HepG2 (cell line): ENCODE measurements at regions not wholly inside any gene's neighbourhood (a gene's known extent, or its start where the extent isn't known, plus 50 kb on each side); places are given as distances from the start of the nearest gene placed in this dataset.

ENCODE experiments used
- ATAC-seq: fragments of 200-7000 bp; cut with Tn5 transposase; 3 replicates; pipeline ENCODE4 v1.9.1; 2020; ENCODE audit warnings: mild to moderate bottlenecking, moderate library complexity
- BruUV-seq: library from RNA; stranded (reverse); fragments of 400-500 nt; replicated peaks from 2 replicates; lab custom pipeline; 2021; lab: Mats Ljungman, UMichigan
- CTCF ChIA-PET: fragments of 300-600 bp; formaldehyde crosslinking; extraction: SDS; loops from one replicate; lab custom pipeline; 2021; ENCODE audit warnings: low total read pairs, inconsistent platforms, low intra/inter-chr PET ratio; lab: Yijun Ruan, JAX
- POLR2A ChIA-PET: fragments of 350-600 bp; sonication (Branson Sonifier 250); formaldehyde crosslinking; loops from one replicate; lab custom pipeline; 2020; ENCODE audit warnings: antibody characterized with exemption, inconsistent platforms; lab: Yijun Ruan, JAX
- DNase-seq: peaks from one replicate; pipeline ENCODE4 v3.0.0-alpha.2; 2015; ENCODE audit warnings: low spot score
- FAIRE-seq: peaks from 3 replicates; lab custom pipeline; 2011; peaks lifted over from hg19 to GRCh38; lab: Jason Lieb, UNC
- H2AFZ ChIP-seq: one replicate; pipeline ENCODE4 v1.6.1; 2011; ENCODE audit warnings: low read length, inconsistent platforms
- H3K27ac ChIP-seq: fragments of 300-600 bp; 3 replicates; pipeline ENCODE4 v1.8.0; 2011; ENCODE audit warnings: mixed run types, mild to moderate bottlenecking, mixed read lengths, low read length, inconsistent platforms; ENCODE audit not compliant: insufficient read depth; ENCODE audit errors: extremely low read length
- H3K27me3 ChIP-seq, 2 experiments: fragments of 200-600 bp in 1 of 2; 2 replicates in 1 of 2; 3 replicates in 1 of 2; pipeline versions ENCODE4 v1.6.0 to v1.8.0; 2011; ENCODE audit warnings: low read length in 2 of 2, mild to moderate bottlenecking in 2 of 2, moderate library complexity in 2 of 2, inconsistent platforms in 1 of 2; ENCODE audit not compliant: insufficient read depth in 2 of 2, control insufficient read depth in 1 of 2
- H3K36me3 ChIP-seq, 2 experiments: fragments of 200-600 bp in 1 of 2; replicated peaks in 1 of 2; 2 replicates in 1 of 2; 3 replicates in 1 of 2; pipeline versions ENCODE4 v1.5.1 to v1.8.0; 2011; ENCODE audit warnings: low read length in 2 of 2, inconsistent platforms in 1 of 2; ENCODE audit not compliant: insufficient read depth in 2 of 2, control insufficient read depth in 1 of 2
- H3K4me1 ChIP-seq: 2 replicates; pipeline ENCODE4 v1.5.1; 2012; ENCODE audit warnings: low read length, inconsistent platforms; ENCODE audit not compliant: insufficient read depth
- H3K4me2 ChIP-seq: 2 replicates; pipeline ENCODE4 v1.6.0; 2011; ENCODE audit warnings: low read depth, low read length, inconsistent platforms
- H3K4me3 ChIP-seq, 3 experiments: fragments of 200-600 bp in 1 of 3; sonication (generic), shearing (Covaris generic) in 1 of 3; replicated peaks in 1 of 3; 2 replicates each; pipeline ENCODE4 v1.5.1; 2011 to 2016; ENCODE audit warnings: low read length in 3 of 3, inconsistent platforms in 2 of 3, low read depth in 2 of 3, mild to moderate bottlenecking in 2 of 3, control low read depth in 1 of 3, mixed read lengths in 1 of 3; ENCODE audit not compliant: insufficient read depth in 1 of 3
- H3K79me2 ChIP-seq: one replicate; pipeline ENCODE4 v1.6.1; 2011; ENCODE audit warnings: low read length, inconsistent platforms; ENCODE audit not compliant: insufficient read depth
- H3K9ac ChIP-seq: 2 replicates; pipeline ENCODE4 v1.6.0; 2011; ENCODE audit warnings: mild to moderate bottlenecking, low read depth, low read length, inconsistent platforms; ENCODE audit not compliant: insufficient read depth
- H3K9me3 ChIP-seq: 2 replicates; pipeline ENCODE4 v1.5.1; 2012; ENCODE audit warnings: mild to moderate bottlenecking, low read length
- H4K20me1 ChIP-seq: 2 replicates; pipeline ENCODE4 v1.6.0; 2011; ENCODE audit warnings: inconsistent platforms, mild to moderate bottlenecking, low read length, moderate library complexity; ENCODE audit not compliant: insufficient read depth
- HCFC1 ChIP-seq: fragments of 150-350 bp; IDR thresholded peaks from 2 replicates; pipeline ENCODE4 v1.6.1; 2014; ENCODE audit warnings: low read depth, low read length
- TEAD3 ChIP-seq: optimal IDR thresholded peaks from 2 replicates; pipeline ENCODE3; 2016; ENCODE audit warnings: borderline replicate concordance
- WGBS: methylation state at CpG from one replicate; pipeline ENCODE4 v1.1.6; 2017; ENCODE audit warnings: low lambda C conversion rate; 5-methylcytosine and 5-hydroxymethylcytosine counted together
- in situ Hi-C: cut with HindIII; loops from 2 replicates; pipeline ENCODE4 v1.10.0; 2017; ENCODE audit warnings: low pct_unique_long_range_greater_than_20kb; ENCODE audit not compliant: extremely low pct_ligation_motif_present
- intact Hi-C: fragments of 100-400 bp; cut with micrococcal nuclease; formaldehyde crosslinking; loops from one replicate; pipeline ENCODE4 v1.10.0; 2022; ENCODE audit not compliant: unreplicated experiment
- TF ChIP-seq, protein P1 (sequence below): IDR thresholded peaks from 2 replicates; pipeline ENCODE4 v1.6.1; 2018; ENCODE audit warnings: missing genetic modification reagents, mild to moderate bottlenecking, missing compliant biosample characterization
- TF ChIP-seq, protein P2 (sequence below): sonication (generic); formaldehyde crosslinking; IDR thresholded peaks from 2 replicates; pipeline ENCODE4 v1.9.0; 2021; ENCODE audit warnings: mild to moderate bottlenecking, missing genetic modification reagents

DNA sequence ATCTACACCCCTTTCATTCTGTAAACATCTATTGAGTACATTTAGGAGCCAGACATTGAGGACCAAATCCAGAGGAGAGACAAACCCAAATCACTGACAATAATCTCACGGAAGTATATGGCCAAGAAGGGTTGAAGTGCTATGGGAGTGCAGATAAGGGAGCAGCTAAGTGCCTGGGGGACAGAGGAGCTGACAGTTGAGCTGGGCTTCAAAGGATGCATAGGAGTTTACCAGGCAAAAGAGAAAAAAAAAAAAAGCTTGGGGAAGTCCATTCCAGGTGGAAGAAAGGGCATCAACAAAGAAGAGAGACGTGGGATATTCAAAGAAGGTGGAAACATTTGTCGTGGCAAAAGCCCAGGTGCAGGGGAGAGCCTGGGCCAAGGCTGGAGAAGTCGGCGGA lies 60.5 kb upstream of the NANOS1 start (continued):
- TF ChIP-seq, protein P1, sequence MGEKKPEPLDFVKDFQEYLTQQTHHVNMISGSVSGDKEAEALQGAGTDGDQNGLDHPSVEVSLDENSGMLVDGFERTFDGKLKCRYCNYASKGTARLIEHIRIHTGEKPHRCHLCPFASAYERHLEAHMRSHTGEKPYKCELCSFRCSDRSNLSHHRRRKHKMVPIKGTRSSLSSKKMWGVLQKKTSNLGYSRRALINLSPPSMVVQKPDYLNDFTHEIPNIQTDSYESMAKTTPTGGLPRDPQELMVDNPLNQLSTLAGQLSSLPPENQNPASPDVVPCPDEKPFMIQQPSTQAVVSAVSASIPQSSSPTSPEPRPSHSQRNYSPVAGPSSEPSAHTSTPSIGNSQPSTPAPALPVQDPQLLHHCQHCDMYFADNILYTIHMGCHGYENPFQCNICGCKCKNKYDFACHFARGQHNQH (CRISPR knock-in tag), result no peak

DNA sequence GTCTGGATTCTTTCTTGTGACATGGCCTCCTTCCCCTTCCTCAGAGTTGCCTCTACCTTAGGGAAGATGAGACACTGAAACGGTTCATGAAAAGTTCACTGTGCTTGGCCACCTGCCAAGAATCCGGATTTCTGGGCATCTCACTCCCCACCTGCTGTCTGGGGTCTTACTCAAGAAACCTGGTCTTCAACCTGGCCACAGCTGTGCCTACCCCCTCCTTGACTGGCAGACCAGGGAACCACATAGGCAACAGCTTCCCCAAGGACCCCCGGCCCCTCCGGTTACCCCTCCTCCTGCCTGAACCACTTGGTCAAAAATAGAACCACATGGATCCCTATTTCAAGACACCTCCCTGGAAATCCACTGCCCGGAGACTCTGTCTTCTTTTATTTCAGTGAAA lies 58.7 kb upstream of the NANOS1 start:
- no peaks in the 10 kb centered on the region for H3K36me3 ChIP-seq
- no peak for TF ChIP-seq TEAD3
- TF ChIP-seq HCFC1, result no peak
- TF ChIP-seq, protein P2, sequence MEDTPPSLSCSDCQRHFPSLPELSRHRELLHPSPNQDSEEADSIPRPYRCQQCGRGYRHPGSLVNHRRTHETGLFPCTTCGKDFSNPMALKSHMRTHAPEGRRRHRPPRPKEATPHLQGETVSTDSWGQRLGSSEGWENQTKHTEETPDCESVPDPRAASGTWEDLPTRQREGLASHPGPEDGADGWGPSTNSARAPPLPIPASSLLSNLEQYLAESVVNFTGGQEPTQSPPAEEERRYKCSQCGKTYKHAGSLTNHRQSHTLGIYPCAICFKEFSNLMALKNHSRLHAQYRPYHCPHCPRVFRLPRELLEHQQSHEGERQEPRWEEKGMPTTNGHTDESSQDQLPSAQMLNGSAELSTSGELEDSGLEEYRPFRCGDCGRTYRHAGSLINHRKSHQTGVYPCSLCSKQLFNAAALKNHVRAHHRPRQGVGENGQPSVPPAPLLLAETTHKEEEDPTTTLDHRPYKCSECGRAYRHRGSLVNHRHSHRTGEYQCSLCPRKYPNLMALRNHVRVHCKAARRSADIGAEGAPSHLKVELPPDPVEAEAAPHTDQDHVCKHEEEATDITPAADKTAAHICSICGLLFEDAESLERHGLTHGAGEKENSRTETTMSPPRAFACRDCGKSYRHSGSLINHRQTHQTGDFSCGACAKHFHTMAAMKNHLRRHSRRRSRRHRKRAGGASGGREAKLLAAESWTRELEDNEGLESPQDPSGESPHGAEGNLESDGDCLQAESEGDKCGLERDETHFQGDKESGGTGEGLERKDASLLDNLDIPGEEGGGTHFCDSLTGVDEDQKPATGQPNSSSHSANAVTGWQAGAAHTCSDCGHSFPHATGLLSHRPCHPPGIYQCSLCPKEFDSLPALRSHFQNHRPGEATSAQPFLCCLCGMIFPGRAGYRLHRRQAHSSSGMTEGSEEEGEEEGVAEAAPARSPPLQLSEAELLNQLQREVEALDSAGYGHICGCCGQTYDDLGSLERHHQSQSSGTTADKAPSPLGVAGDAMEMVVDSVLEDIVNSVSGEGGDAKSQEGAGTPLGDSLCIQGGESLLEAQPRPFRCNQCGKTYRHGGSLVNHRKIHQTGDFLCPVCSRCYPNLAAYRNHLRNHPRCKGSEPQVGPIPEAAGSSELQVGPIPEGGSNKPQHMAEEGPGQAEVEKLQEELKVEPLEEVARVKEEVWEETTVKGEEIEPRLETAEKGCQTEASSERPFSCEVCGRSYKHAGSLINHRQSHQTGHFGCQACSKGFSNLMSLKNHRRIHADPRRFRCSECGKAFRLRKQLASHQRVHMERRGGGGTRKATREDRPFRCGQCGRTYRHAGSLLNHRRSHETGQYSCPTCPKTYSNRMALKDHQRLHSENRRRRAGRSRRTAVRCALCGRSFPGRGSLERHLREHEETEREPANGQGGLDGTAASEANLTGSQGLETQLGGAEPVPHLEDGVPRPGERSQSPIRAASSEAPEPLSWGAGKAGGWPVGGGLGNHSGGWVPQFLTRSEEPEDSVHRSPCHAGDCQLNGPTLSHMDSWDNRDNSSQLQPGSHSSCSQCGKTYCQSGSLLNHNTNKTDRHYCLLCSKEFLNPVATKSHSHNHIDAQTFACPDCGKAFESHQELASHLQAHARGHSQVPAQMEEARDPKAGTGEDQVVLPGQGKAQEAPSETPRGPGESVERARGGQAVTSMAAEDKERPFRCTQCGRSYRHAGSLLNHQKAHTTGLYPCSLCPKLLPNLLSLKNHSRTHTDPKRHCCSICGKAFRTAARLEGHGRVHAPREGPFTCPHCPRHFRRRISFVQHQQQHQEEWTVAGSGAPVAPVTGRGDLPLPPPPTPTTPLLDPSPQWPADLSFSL, result no peak
- in situ Hi-C loops, result no loop called here
- ChIA-PET POLR2A (no interaction called here), CTCF (no interaction called here)
- no peak overlapping the region for H3K9ac ChIP-seq
- no peaks in the 10 kb centered on the region; the same call in 1 of the 2 replicates for H4K20me1 ChIP-seq
- H3K79me2 ChIP-seq, result no peaks in the 10 kb centered on the region
- no peak overlapping the region for H3K27ac ChIP-seq
- H3K4me2 ChIP-seq, result no peak overlapping the region
- H3K27me3 ChIP-seq, result peaks cover 1 to 11% of the 10 kb centered on the region in 2 experiments; a peak in 3 of 5 replicates
- no TSS peak for BruUV-seq
- H3K9me3 ChIP-seq, result no peaks in the 10 kb centered on the region; the same call in 1 of the 2 replicates
- no peak overlapping the region for H2AFZ ChIP-seq
- DNase-seq (no peak), ATAC-seq (no peak), FAIRE-seq (no peak)
- no peak overlapping the region for H3K4me3 ChIP-seq
- intact Hi-C loops, result no loop called here
- WGBS, result 28% methylated on average over 5 of the region's 5 CpGs
- H3K4me1 ChIP-seq, result peaks cover 10% of the 10 kb centered on the region
